Activated CD4-positive, alpha-beta T cell treated with anti-CD3 and anti-CD28 coated beads, Interleukin-2, amount 50 U/mL, for 48 hours (primary cell): ENCODE measurements at regions not wholly inside any gene's neighbourhood (a gene's known extent, or its start where the extent isn't known, plus 50 kb on each side); places are given as distances from the start of the nearest gene placed in this dataset.
A peak's percentile ranks its signal among the peaks of the same experiment; 100 is the strongest.

Experiments used
- DNase-seq, 2 experiments: peaks; one replicate each; pipeline ENCODE4 v3.0.0-alpha.2; 2020

DNA sequence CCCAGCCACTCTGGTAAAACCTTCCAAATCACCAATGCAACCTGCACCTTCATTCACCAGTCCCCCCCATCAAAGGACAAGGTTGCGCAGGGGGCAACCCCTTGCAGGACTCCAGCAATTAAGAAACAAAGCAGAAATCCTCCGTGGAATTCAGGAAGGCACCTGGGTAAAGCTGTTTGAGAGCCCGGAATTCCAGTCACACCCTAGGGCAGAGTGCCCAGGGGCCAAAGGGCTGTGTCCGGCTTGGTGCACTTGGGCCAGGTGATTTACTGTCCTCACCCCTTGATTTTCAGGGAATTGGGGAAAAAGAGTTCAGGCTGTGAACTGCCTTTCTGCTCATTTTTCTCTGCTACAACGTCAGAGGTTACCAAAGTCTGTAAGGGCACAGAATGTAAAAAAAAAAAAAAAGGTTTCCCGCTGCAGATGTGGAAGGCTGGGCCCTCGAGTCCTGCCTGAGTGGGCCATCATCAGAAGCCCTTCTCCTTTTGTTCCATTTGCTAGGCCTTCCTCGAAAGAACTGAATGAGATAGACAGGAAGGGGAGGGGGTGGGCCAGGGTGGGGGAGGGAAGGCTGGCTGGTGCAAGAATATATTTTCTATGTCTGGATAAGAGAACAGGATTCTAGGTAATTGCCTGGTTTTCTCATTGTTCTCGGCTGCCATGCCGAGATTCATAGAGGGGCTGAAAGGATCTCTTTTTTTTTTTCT, 266.5 kb upstream of the PSMD7 start:
- DNase-seq: no peak

DNA sequence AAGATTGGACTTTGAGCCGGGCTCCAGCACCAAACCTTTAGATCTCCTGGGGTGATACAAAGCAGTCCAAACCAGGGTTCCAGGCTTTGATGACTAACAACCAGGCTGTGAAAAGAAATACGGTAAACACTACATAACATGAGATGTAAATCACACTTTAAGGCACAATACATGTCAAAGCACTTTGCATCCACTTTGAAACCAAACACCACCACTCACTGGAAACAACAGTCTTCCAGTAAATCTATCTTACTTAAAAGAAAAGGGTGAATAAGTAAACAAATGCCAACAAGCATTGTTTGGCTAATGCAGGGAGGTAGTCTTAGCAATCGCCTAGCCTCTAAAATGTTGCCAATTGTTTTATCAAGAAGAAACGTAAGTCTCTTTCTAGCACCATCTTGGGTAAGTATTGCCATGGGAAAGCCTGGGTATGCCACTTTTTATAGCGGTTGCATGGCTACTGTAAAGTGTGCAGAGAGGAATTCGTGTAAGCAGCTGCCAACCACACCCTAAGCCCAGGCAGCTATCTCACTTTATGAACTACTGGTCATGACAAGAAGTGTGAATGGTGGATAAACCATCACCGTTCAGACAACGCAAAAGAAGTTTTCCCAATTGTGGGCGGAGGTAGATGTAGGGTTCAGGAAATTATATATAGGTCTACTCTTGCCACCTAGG, 267.4 kb upstream of the PSMD7 start:
- DNase-seq: no peak

DNA sequence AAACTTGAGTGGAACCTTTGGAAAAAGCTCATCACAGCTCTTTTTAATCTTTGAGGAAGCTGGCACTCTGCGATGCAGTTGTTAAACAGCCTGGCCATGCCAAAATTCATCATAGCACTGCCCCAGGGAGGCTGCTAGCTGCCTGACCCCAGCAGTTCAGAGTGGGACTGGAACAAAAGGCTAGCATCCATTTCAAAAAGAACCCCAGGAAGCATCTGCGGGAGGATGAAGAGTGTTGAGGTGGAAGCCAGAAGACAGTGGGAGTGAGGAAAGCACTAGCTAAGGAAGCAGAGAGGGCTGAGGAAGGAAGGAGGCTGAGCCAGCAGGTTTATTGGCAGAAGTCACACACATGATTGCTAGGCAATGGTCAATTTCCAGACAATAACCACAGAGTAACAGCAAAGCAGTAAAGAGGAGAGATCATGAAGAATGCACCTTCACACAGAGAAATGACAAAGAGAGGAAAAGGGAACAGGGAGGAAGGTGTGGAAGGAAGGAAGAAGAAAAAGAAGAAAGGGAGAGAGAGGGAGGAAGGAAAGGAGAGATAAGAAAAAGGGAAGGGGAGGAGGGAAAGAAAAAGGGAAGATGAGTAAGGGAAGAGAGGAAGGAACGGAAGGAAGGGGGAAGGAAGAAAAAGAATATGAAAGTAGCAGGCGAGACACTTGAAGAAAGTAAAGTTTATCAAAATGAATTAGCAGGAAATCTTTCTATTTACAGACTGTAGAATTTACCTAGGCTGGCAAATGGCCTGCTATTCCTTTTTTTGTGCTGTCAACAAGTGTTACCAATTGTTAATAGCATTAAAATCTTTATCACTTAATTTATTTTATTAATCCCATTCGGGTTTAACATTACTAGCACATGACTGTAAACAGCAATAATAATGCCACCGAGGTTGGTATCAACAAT, 270.0 kb upstream of the PSMD7 start:
- DNase-seq: no peak

DNA sequence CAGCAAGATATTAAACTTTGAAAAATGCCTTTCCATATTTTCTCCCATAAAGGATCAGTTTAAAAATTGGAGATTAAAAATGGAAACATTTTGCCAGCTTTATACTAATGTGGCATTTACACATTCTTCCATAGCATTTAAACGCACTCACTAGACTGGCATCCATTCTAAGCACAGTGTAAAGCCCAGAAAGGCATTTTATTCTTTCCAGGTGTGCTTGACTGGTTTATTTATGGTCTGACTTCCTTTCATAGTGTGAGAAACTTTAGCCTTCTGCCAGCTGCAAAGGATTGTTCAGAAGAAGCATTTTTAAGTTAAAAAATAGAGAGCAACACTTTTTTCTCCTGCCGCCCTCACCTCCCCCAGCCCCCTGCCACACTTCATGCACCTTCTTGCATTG, 271.7 kb upstream of the PSMD7 start:
- no peak for DNase-seq

DNA sequence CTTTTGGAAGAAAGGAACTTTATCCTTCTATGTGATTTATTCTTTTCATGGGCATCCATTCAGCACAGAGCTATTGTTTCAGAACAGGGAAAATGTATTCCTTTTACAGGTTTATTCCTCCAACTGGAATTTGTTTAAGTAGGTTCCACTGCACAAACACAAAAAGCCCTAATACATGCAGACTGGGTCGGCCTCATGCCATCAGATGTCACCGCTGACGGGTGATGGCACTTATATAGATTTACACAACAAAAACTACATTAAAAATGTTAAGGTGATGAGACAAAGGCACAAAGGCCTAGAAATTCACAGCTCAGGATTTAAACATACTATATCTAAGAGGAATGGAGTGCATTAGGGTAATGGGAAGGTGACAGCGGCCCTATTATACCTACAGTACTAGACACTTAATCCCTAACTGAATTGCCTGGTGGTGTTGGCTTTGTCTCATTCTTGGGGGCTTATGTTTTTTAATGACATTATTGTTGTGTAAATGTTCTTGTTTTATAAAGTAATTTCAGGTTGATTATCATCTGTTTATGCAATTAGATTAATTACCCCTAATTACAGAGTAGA, 276.4 kb upstream of the PSMD7 start:
- DNase-seq: no peak

DNA sequence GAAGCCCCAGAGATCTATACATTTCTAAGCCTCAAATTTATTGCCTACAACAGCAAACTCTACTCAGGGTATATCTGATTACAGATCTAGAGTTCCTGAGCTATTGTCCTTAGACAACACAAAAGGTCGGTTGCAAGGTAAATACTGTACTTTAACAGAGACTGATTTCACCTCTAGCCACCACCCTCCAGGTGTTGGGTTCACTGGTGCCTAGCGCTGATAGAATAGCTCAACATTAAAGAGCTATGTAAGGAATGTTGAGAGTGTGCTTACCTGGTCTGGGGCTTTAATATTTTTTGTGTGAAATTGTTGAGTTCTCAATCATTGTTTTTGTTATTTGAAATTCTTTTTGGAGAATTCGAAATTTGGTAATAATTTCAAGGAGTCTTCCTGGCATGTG, 277.0 kb upstream of the PSMD7 start:
- DNase-seq: no peak

DNA sequence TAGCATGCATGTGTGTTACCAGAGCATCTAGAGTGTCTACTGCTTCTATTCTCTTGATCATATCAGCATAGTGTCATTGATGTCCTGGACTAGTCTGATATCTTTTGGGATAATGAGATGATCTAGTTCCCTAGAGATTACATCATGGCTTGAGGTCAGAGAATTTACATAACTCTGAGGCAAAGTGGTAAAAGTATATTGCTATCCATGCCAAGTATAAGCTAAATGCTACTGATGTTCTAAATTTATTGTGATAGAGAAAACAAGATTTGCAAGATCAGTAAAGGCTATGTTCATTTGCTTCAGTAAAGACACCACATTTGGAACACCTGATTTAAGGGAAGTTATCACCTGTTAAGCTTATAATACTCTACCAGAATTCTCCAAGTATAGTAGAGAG, 280.7 kb upstream of the PSMD7 start:
- no peak for DNase-seq

DNA sequence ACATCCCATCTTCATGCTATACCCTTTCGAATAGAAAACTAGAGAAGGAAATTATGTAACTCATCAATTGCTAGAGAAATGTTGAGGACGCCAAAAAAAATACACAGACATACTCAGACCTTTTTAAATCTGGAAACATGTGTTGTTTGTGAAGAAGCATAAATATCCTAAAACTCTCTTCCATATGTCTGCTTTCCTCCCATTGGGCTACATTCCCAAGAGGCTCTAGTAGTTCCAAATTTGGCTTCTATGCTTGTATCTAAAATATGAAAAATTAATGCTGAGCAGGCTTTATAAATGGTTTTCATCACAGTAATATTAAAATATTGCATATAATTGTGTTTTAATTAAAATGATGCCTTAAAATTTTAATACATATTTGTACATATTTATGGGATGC, 297.9 kb upstream of the PSMD7 start:
- no peak for DNase-seq

DNA sequence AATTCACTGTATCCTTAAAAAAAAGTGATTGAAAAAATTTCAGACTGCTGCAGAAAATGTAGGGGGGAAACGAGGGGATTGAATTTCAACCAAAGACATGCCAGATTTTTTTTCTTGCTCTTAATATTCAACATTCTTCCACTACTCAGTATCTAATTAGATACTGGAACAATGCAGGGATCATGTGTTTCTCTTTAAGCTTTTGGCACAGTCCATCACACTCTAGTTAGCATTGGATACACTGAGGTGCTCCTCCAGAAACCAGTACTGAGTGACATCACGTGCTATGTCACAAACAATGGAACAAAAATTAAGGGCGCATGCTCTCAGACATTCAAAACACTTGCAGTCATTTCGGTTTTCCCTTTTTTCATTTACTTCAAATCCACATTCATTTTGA, 298.6 kb upstream of the PSMD7 start:
- no peak for DNase-seq

DNA sequence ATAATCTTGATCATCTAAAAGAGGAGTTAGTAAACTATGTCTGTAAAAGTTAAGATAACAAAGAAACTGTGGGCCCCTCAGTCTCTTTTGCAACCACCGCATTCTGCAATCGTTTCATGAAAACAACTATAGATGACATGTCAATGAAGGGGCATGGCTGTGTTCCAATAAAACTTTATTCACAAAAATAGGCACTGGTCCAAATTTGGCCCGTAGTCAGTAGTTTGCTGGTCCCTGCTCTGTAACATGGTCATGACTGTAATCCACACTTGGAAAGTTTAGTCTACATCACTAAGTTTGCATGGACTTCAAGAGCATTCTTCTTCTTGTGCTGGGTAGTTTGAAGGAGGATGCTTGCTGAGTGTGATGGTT, 299.3 kb upstream of the PSMD7 start:
- no peak for DNase-seq

DNA sequence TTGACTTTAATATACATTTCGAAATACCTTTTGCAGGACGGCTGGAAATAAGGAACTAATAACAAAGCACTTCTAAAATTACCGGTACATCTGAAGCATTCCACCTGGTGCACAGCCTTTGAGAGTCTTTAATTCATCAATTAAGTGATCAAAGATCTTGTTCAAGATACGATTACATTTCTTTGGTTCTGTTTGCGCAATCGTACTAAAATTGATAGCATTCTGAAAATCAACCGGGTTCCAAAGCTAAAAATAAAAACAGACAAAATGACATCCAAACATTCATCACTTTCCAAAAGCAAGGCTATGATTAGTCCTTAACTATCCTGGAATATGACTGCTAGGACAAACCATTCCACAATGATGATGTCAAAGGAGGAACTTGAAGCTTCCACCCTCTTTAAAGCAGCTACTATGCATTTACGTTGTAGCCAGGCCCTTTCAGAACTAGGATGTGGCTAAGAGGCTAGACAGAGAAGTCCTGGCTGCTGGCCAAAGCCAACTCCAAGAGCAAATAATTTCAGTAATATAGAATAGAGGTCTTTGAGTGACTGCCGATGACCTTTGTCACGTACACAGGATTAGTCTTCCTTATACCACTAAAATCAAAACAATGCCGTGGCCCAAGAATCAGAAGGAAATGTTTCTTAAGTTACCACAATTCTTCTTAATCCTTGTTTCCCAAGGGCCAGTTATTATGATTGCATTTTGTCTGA, 299.8 kb upstream of the PSMD7 start:
- no peak for DNase-seq

DNA sequence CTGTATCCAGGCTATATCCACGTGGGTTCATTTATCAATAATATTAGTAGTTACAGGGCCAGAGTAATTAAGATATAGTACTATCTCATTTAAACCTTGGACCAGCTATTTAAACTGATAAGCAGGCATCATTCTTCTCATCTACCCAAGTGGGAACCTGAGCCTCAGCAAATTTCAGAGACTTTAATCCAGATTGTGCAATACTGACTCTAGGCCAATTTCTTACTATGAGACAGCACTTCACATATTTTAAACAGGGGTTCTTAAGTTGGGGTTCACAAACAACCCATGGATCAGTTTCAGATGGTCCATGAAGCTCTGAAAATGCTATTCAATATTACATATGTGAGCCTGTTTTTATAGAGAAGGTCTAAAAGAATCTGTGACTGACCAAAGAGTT, 302.7 kb upstream of the PSMD7 start:
- no peak for DNase-seq

DNA sequence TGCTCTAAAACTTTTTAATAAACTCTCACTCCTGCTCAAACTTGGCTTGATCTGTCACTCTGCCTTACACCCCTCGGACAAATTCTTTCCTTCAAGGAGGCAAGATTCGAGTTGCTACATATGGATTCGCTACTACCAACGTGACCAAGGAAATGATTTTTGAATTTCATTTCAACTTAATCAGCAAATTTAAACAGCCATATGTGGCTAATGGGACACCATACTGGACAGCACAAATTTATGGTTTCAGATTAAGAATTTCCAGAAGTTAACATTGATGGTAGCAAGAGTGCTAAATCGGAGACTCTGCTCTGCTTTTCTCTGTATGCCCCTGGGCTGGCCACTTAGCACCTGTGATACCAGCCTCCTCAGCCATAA, 318.2 kb upstream of the PSMD7 start:
- DNase-seq: no peak

DNA sequence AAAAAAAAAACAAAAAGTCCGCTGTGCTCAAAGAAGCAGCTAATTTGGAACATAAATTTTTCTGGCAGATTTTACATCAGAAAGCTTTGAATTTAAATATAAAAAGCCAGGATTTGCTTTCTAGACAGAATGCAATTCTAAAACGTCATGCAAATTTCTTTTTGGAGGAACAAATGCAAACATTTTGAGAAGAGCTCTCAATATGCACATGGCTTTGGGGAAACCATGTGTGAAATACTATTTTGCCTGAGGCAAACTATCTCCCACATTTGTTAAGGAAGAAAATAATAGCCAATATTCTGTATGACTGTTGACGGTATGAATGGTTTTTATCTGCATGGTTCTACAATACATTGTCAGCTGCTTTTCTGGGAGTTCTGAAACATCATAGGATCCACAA, 320.0 kb upstream of the PSMD7 start:
- DNase-seq: no peak

DNA sequence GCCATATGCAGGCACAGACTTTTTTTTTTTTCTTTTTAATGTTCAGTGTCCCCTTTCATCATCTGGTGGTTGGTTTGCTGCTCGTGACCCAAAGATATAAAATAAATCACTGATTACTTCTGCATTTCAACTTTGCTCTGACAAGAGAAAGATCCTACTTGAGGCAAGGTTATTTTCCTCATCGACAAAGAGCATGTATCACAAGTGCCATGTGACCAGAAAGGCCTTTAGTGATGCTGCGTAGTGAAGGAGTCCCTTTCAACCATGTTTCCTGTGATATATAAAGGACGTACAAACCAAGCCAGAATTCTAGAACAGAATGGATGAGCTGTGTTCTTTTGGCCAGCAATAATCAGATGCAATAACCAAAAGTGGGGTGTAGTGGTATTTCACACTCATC, 323.4 kb upstream of the PSMD7 start:
- no peak for DNase-seq

DNA sequence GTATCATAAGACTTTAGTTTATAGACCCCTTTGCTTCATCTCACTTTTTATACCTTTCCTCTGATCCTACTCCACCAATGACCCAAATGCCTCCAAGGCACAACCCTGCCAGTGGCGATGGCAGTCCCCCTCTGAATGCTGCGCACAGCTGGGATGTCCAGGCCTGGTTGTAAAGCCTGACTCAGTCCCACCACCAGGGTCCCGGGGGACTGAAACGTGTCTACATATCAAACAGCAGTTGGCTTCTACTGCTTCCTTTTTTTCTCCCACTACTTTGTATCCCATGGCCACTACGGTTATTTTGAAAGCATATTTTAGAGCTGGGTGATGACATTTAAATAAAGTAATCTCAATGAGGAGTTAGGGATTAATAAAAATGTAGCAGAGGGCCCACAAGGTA, 329.8 kb upstream of the PSMD7 start:
- DNase-seq: no peak

DNA sequence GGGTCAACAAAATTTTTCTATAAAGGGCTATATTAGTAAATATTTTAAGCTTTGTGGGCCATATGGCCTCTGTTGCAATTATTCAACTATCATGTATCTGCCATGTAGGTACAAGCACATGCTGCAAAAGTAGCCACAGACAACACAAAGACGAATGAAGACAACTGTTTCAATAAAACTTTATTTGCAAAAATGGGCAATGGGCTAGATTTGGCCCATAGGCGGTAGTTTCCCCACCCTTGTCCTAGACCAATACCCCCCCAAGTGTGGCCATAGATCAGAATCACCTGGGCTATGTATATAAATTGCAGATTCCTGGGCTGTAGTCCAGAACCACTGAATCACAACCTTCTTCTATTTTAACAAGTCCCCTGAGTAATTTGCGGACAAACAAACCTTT, 331.0 kb upstream of the PSMD7 start:
- DNase-seq: no peak

DNA sequence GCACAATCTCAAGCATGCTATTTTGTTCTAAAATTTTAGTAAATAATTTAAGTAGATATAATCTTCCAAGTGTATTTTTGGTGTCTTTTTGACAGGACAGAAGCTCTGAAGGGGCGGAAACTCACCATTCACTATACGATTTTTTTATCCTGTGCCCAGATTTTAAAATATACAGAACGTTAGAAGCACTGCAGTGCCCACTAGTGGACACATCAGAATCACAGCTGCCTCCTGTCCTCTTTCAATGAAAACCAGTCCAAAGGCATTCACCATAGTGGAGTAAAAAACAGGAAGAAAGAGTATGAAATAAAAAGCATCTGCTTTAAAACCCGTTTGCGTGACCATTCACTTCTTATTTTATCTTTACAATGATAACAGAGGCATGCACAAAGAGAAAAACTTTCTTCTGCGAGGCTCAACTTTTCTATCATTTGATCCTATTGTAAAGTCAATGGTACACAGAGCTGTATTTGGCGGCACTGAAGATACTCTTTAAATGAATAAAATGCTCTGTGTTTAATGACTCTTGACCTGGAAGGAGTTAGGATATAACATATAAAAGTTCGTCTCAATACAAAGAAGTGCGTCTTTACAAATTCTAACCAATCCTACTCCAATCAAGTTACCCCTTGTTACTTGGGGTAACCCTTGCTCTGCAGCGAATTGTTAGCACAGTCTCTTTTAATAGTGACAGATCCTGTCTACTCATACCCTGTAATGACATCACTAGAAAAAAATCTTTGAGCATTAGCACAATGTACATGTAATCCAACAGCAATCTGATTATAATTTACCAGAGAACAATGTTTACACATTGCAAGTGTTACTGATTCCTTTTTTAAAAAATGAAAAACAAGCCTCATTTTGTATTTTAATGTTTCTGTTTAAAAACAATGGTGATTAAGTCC, 339.8 kb upstream of the PSMD7 start:
- peak; percentile 38 to 48 for DNase-seq

DNA sequence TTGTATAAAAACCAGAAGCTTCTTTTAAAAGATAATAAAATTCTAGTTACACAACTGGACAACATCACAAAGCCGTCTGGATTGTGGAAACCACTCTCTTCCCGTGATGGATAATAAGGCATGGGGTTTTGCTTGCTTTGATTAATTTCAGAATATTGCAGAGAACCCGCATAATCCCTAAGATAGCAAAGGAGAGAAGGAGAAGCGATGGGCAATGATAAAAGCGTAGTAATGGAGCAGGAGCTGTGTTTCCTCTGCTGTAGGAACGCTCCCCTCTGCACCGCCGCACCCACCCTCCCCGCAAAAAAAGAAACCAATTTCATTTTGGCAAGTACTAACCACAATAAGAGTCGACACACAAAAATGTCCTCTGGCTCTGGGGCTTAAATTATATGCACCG, 340.9 kb upstream of the PSMD7 start:
- DNase-seq: no peak

DNA sequence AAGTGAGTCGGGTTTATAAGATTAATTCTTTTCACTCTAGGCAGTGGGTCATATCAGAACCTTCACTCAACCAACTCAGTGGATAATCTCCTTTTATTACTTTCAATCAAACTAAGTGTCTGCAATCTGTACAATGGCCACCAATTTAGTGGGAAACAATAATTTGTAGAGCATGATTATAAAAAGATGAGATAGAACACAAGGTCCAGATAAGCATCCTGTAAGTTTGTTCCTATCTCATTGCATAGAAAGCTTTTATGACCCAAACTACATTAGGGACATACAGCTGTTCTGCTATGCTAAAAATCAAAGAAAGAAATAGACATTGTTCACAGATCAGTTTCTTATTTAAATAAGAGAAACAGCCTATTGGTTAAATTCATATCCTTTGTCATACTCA, 341.4 kb upstream of the PSMD7 start:
- no peak for DNase-seq

DNA sequence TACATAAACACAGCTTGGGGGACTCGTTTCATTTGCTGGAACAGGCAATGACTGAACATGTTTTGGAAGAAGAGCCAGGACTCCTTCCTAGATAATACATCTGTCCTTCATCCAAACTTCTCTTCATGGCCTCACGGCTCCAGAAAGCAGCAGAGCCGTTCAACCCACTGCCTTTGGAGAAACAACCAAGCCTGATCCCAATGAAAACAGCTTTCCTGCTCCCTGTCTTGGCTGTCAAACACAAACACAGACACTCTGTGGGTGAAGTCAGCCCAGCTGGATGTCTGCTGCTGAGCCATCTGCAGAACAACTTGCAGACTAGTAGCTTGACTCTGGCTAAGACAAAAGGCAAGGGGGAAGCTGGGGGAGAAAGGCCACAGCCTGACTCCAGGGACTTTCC, 345.1 kb upstream of the PSMD7 start:
- no peak for DNase-seq
